GM13977 (cell line): ENCODE measurements at regions not wholly inside any gene's neighbourhood (a gene's known extent, or its start where the extent isn't known, plus 50 kb on each side); places are given as distances from the start of the nearest gene placed in this dataset.

ENCODE experiments used
- DNase-seq: peaks from one replicate; pipeline ENCODE4 v3.0.0; 2012; ENCODE audit warnings: low spot score
- CTCF ChIP-seq: IDR thresholded peaks from 2 replicates; pipeline ENCODE4 v1.5.1; 2012; ENCODE audit warnings: mild to moderate bottlenecking, control low read depth; ENCODE audit not compliant: insufficient read depth; ENCODE audit errors: extremely low read depth, missing control alignments
- in situ Hi-C: fragments of 300-500 bp; cut with MboI; formaldehyde crosslinking; loops from one replicate; pipeline ENCODE4 v1.12.0; 2022; ENCODE audit warnings: low sequenced_read_pairs, low pct_unique_long_range_greater_than_20kb, mixed read lengths, inconsistent platforms; ENCODE audit not compliant: unreplicated experiment

- in situ Hi-C loops = no loop called here
- no peak for DNase-seq
- TF ChIP-seq CTCF = no peak
These were observed 116.0 kb upstream of the PAM start for GRCh38 chr5:102638912-102639652.

DNA sequence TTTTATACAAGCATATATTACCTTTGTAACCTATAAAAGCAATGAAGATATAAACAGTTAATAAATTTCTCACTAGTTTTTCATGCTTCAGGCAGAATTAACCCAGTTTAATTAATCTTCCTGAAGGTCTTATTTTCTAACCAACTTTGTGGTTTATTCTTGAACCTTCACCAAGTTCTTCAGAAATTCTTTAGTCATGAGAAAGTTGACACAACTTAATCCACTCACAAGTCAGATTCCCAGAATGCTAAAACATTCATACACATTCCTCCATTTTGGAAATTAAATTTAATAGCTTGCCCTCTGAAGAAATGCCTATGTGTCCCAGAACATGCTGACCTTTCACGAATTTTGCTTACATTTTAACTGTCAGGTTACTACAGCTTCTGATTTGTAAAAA lies 105.4 kb upstream of the PAM start:
- DNase-seq = no peak
- in situ Hi-C loops = no loop called here
- no peak for TF ChIP-seq CTCF

- DNase-seq = no peak
- in situ Hi-C loops = no loop called here
- TF ChIP-seq CTCF = no peak
These were observed 103.6 kb upstream of the PAM start for GRCh38 chr5:102651466-102651865.

DNA sequence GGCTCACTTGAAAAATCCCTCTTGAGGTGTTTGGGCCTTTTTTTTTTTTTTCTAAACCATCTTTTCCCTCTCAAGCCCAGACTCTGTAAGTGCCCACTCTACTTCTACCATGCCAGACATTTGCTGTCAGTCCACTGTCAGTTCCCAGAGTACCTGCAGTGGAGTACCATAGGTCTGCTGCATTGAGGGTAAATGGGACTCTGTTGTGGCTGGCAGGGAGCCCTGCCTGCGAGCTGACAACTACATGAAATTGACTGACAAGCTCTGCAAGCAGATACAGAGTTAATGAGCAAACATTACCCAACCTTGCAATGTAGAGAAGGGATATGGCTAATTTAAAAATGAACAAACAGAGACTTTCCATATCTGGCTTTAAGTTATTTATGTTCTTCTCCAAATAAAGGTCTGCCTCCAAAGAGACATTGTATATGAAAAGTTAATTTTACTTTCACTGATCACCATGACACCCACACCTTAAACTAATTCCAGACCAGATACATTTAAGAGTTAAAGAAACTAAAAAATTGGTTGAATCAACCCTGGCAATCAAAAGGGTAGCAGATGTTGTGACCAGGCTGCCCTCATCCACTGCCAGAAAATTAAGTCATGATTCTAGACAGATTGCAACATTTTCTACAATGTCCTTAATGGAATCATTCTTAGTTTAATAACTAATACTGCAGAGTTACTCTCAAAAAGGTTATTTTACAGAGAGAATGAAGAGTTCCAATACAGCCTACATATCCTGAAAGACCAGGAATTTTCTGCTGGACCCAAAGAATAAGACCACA lies 100.4 kb upstream of the PAM start:
- in situ Hi-C loops = no loop called here
- no peak for DNase-seq
- no peak for TF ChIP-seq CTCF

DNA sequence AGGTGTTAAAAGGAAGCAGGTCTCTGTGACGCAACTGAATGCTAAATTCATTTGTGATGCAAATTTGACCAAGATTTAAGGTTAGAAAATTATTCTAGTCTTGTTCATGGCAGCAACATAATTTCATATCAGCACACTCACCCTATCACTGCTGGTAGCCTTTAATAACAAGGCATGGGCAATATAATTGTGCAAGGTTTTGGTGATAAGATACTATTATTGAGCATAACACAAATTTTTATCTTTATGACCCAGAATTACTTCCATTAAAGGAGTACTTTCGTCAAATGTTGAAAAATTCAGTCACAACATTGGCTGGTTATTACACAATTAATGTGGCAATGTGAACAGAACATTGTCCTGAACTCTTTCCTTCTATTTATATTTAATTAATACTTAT lies 96.0 kb upstream of the PAM start:
- no peak for TF ChIP-seq CTCF
- in situ Hi-C loops = no loop called here
- no peak for DNase-seq

DNA sequence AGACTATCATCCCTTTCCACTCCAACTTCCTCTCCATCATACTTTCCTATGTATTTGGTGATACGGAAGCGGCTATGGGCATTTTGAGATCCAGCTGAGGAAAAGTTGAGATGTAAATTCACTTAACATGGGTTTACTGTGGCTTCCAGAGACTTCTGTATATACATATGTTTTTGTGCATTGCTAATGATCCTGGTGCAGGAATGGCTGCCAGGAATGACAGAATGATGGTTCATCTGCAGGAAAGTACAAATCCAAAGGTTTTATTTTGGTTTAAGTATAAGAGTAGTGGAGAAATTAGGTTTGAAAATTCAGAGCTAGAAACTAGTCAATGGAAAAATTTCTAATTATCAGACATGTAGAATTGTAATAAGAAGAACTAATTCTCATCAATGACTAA lies 95.0 kb upstream of the PAM start:
- in situ Hi-C loops = no loop called here
- no peak for TF ChIP-seq CTCF
- no peak for DNase-seq
